ENCODE measurements at regions not wholly inside any gene's neighbourhood (a gene's known extent, or its start where the extent isn't known, plus 50 kb on each side); places are given as distances from the start of the nearest gene placed in this dataset.

DNA sequence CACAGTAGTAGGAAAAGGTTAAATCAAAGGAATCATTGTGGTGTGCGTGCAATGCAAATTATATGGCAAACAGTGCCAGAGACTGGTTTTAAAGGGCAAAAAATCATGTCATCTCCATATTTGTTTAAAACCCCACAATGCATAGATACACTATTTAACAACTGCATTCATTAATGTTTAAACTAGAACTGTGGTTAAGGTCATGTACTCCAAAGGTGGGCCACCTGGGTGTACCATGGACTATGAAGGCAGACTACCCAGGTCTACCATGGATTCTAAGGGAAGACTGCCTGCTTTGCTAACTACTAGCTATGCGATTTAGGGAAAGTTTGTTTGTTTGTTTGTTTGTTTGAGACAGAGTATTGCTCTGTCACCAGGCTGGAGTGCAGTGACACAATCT is 356.3 kb downstream of the ZEB2 start:
- Histone ChIP-seq H3K4me3 (no peak overlapping the region), H3K4me1 (peaks cover 2% of the 10 kb centered on the region; the same call in 1 of the 2 replicates), H3K36me3 (replicated peaks) (no peaks in the 10 kb centered on the region), H3K9me3 (no peaks in the 10 kb centered on the region), H3K27me3 (ENCODE audit: low read depth) (no peaks in the 10 kb centered on the region)
- in situ Hi-C loops (cut with MboI; ENCODE audit: low sequenced_read_pairs), result no loop called here
- no peak for DNase-seq (ENCODE audit: low spot score in 2 of 2)

- H3K9me3 ChIP-seq, result no peaks in the 10 kb centered on the region
- no peak overlapping the region for H3K4me3 ChIP-seq
- DNase-seq (ENCODE audit: low spot score in 2 of 2), result peak in 1 of 2 experiments; percentile 32
- H3K27me3 ChIP-seq (ENCODE audit: low read depth), result no peaks in the 10 kb centered on the region
- peaks cover 2% of the 10 kb centered on the region; the same call in 1 of the 2 replicates for H3K4me1 ChIP-seq
- in situ Hi-C loops (cut with MboI; ENCODE audit: low sequenced_read_pairs), result no loop called here
- H3K36me3 ChIP-seq (replicated peaks), result no peaks in the 10 kb centered on the region
Observed at GRCh38 chr2:144162652-144163051, 357.3 kb downstream of the ZEB2 start.

DNA sequence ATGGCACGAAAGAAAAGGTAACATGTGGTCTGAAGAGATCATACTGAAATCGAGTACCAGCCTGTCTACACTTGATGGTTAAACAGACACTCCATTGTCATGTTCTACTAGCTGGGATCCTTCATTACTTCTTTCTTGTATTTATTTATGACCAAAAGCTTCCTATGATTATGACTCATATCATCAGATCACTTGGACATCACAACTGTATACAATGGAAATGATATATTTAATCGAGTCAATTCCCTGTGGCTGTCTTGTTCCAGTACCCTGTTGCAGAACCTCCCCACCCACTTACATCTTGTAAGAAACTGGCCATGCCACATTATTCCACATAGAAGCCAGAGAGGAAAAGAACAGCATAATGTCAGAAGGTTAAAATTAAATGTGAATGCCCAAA is 358.9 kb downstream of the ZEB2 start:
- Histone ChIP-seq H3K36me3 (replicated peaks) (no peaks in the 10 kb centered on the region), H3K27me3 (ENCODE audit: low read depth) (no peaks in the 10 kb centered on the region), H3K4me1 (peaks cover 2% of the 10 kb centered on the region; the same call in 1 of the 2 replicates), H3K4me3 (no peak overlapping the region), H3K9me3 (no peaks in the 10 kb centered on the region)
- in situ Hi-C loops (cut with MboI; ENCODE audit: low sequenced_read_pairs), result no loop called here
- no peak for DNase-seq (ENCODE audit: low spot score in 2 of 2)

DNA sequence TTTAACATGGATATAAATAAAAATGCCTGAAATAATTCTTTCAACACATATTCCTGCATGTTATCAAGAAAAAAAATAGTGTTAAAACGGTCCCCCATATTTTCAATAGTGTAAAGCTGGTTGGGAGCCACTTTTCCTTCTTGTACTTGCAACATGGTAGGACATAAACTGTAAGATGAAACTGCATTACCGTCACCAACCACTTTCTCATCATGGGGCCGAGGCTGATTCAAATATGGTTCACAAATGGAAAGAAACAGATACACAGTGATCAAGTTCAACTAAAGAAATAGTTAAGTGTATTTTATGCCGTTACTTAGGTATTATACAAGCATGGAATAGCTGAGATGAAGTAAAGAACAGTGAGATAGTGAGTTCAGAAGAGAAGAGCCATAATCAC is 360.7 kb downstream of the ZEB2 start:
- no peak overlapping the region for H3K4me3 ChIP-seq

DNA sequence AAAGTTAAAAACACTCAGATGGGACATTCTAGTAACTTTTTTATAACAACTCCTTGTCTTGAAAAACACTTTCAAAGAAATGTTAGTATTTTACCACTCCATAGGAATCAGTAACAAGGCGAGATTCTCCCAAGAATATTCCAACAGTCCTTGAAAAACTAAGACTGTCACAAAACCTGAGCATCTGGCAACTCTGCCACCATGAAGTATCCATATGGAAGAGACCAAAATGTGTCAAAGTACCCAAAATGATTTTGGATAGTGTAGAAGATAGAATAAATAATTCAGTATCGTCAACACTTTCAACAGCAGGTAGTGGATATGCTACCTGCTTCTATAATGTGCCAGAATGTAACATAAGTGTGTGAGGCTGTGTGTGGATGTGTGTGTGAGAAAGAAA is 361.8 kb downstream of the ZEB2 start:
- Histone ChIP-seq H3K4me1 (peaks cover 2% of the 10 kb centered on the region; the same call in 1 of the 2 replicates), H3K9me3 (no peaks in the 10 kb centered on the region), H3K36me3 (replicated peaks) (no peaks in the 10 kb centered on the region), H3K27me3 (ENCODE audit: low read depth) (no peaks in the 10 kb centered on the region), H3K4me3 (no peak overlapping the region)
- in situ Hi-C loops (cut with MboI; ENCODE audit: low sequenced_read_pairs), result no loop called here
- DNase-seq (ENCODE audit: low spot score in 2 of 2), result no peak

More for the DNA sequence above, 360.7 kb downstream of the ZEB2 start:
- no peaks in the 10 kb centered on the region for H3K9me3 ChIP-seq
- H3K27me3 ChIP-seq (ENCODE audit: low read depth), result no peaks in the 10 kb centered on the region
- H3K4me1 ChIP-seq, result peaks cover 2% of the 10 kb centered on the region; the same call in 1 of the 2 replicates
- H3K36me3 ChIP-seq (replicated peaks), result no peaks in the 10 kb centered on the region
- DNase-seq (ENCODE audit: low spot score in 2 of 2), result peak in 1 of 2 experiments; percentile 10
- in situ Hi-C loops (cut with MboI; ENCODE audit: low sequenced_read_pairs), result no loop called here

GRCh38 chr2:144156736-144157640 is 362.9 kb downstream of the ZEB2 start:
- no peak for DNase-seq (ENCODE audit: low spot score in 2 of 2)
- in situ Hi-C loops (cut with MboI; ENCODE audit: low sequenced_read_pairs), result no loop called here
- H3K4me3 ChIP-seq, result no peak overlapping the region

DNA sequence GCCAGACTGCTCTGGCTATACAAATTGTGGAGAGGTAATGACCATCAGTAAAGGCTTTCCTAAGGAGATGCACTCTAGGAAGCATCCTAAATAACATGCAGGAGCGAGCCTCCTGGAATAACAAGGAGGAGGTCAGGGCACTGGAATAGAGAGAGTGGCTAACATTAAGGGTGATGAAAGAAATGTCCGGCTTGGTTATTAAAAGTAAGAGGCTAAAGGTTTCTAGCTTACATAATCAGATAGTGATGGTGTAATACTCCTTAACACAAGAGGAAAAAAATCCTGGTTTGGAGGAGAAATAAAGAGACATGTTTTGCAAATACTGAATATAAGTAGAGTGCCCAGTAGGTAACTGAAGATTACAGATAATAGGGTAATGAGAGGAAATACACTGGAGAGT is 365.7 kb downstream of the ZEB2 start:
- in situ Hi-C loops (cut with MboI; ENCODE audit: low sequenced_read_pairs), result no loop called here
- H3K27me3 ChIP-seq (ENCODE audit: low read depth), result no peaks in the 10 kb centered on the region

More at GRCh38 chr2:144156736-144157640, 362.9 kb downstream of the ZEB2 start:
- Histone ChIP-seq H3K36me3 (replicated peaks) (no peaks in the 10 kb centered on the region), H3K9me3 (no peaks in the 10 kb centered on the region), H3K27me3 (ENCODE audit: low read depth) (no peaks in the 10 kb centered on the region), H3K4me1 (peaks cover 2% of the 10 kb centered on the region; the same call in 1 of the 2 replicates)

GRCh38 chr2:144152817-144153271 is 367.1 kb downstream of the ZEB2 start:
- Histone ChIP-seq H3K36me3 (replicated peaks) (no peaks in the 10 kb centered on the region), H3K4me1 (no peaks in the 10 kb centered on the region), H3K27me3 (ENCODE audit: low read depth) (no peaks in the 10 kb centered on the region), H3K9me3 (no peaks in the 10 kb centered on the region), H3K4me3 (no peak overlapping the region)
- in situ Hi-C loops (cut with MboI; ENCODE audit: low sequenced_read_pairs), result no loop called here
- DNase-seq (ENCODE audit: low spot score in 2 of 2), result no peak

More for the DNA sequence above, 365.7 kb downstream of the ZEB2 start:
- Histone ChIP-seq H3K4me1 (no peaks in the 10 kb centered on the region), H3K4me3 (no peak overlapping the region), H3K9me3 (no peaks in the 10 kb centered on the region), H3K36me3 (replicated peaks) (no peaks in the 10 kb centered on the region)
- DNase-seq (ENCODE audit: low spot score in 2 of 2), result no peak

DNA sequence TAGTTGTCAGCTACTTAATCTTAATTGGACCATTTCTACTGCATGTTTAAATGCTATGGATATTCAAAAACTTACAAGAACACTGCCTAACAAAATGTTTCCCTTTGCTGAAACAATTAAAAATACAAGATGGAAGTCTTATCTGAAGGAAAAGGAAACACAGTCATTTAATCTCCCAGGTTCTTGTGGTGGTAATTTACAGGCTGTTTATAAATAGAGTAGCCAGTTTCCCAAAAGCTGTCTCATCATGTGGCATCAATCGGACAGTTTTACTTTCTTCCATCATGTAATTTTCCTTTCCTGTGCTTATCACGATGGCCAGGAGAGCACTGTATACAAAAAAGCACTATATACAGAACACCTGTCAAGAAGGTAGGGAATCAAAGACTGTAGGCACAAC is 368.1 kb downstream of the ZEB2 start:
- Histone ChIP-seq H3K4me1 (no peaks in the 10 kb centered on the region), H3K27me3 (ENCODE audit: low read depth) (no peaks in the 10 kb centered on the region), H3K4me3 (no peak overlapping the region), H3K9me3 (no peaks in the 10 kb centered on the region), H3K36me3 (replicated peaks) (no peaks in the 10 kb centered on the region)
- DNase-seq (ENCODE audit: low spot score in 2 of 2), result no peak
- in situ Hi-C loops (cut with MboI; ENCODE audit: low sequenced_read_pairs), result no loop called here

- in situ Hi-C loops (cut with MboI; ENCODE audit: low sequenced_read_pairs), result no loop called here
- H3K36me3 ChIP-seq (replicated peaks), result no peaks in the 10 kb centered on the region
- no peak overlapping the region for H3K4me3 ChIP-seq
- H3K27me3 ChIP-seq (ENCODE audit: low read depth), result no peaks in the 10 kb centered on the region
- no peak for DNase-seq (ENCODE audit: low spot score in 2 of 2)
- H3K9me3 ChIP-seq, result no peaks in the 10 kb centered on the region
- no peaks in the 10 kb centered on the region for H3K4me1 ChIP-seq
Observed at GRCh38 chr2:144151405-144151804, 368.5 kb downstream of the ZEB2 start.

- Histone ChIP-seq H3K4me3 (no peak overlapping the region), H3K36me3 (replicated peaks) (no peaks in the 10 kb centered on the region), H3K9me3 (no peaks in the 10 kb centered on the region), H3K4me1 (no peaks in the 10 kb centered on the region), H3K27me3 (ENCODE audit: low read depth) (no peaks in the 10 kb centered on the region)
- in situ Hi-C loops (cut with MboI; ENCODE audit: low sequenced_read_pairs), result no loop called here
- DNase-seq (ENCODE audit: low spot score in 2 of 2), result no peak
Observed at GRCh38 chr2:144147356-144147755, 372.6 kb downstream of the ZEB2 start.

DNA sequence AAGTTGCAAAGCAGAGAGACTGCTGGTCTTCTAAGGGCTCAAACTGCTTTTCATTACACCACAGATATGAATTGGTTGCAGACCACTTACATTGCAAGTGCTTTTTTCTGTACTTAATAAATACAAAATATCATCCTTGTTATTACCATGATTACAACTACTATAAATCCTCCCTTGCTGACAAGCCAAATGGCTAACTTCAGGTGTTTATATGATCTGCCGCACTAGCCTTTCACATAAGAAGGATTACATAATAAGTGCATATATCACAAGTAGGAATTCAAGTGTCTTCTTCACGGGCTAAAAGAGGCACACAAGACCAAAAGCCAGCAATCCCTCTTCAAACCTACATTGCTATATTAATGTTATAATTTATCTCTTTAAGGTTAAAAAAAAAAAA is 373.0 kb downstream of the ZEB2 start:
- in situ Hi-C loops (cut with MboI; ENCODE audit: low sequenced_read_pairs), result no loop called here
- no peak for DNase-seq (ENCODE audit: low spot score in 2 of 2)
- H3K36me3 ChIP-seq (replicated peaks), result no peaks in the 10 kb centered on the region

GRCh38 chr2:144146076-144146475 is 373.8 kb downstream of the ZEB2 start:
- in situ Hi-C loops (cut with MboI; ENCODE audit: low sequenced_read_pairs), result no loop called here
- Histone ChIP-seq H3K4me1 (no peaks in the 10 kb centered on the region), H3K9me3 (no peaks in the 10 kb centered on the region), H3K4me3 (no peak overlapping the region), H3K27me3 (ENCODE audit: low read depth) (no peaks in the 10 kb centered on the region), H3K36me3 (replicated peaks) (no peaks in the 10 kb centered on the region)
- no peak for DNase-seq (ENCODE audit: low spot score in 2 of 2)

More for the DNA sequence above, 373.0 kb downstream of the ZEB2 start:
- no peaks in the 10 kb centered on the region for H3K4me1 ChIP-seq
- no peaks in the 10 kb centered on the region for H3K27me3 ChIP-seq (ENCODE audit: low read depth)
- no peak overlapping the region for H3K4me3 ChIP-seq
- H3K9me3 ChIP-seq, result no peaks in the 10 kb centered on the region

GRCh38 chr2:144143294-144144151 is 376.4 kb downstream of the ZEB2 start:
- in situ Hi-C loops (cut with MboI; ENCODE audit: low sequenced_read_pairs), result no loop called here
- no peaks in the 10 kb centered on the region for H3K9me3 ChIP-seq
- H3K27me3 ChIP-seq (ENCODE audit: low read depth), result no peaks in the 10 kb centered on the region
- no peaks in the 10 kb centered on the region for H3K36me3 ChIP-seq (replicated peaks)
- no peak overlapping the region for H3K4me3 ChIP-seq
- no peak for DNase-seq (ENCODE audit: low spot score in 2 of 2)
- H3K4me1 ChIP-seq, result no peaks in the 10 kb centered on the region

All from HAP-1 (cell line).